Endodermal cell (in vitro differentiated cells): ENCODE measurements at regions not wholly inside any gene's neighbourhood (a gene's known extent, or its start where the extent isn't known, plus 50 kb on each side); places are given as distances from the start of the nearest gene placed in this dataset.

Experiments used
- DNase-seq: peaks from one replicate; pipeline ENCODE4 v3.0.0-alpha.2; 2017
- H3K27ac ChIP-seq: 2 replicates; pipeline ENCODE4 v1.5.1; 2013; ENCODE audit warnings: mild to moderate bottlenecking, low read depth, low read length, moderate library complexity
- H3K27me3 ChIP-seq: 2 replicates; pipeline ENCODE4 v1.6.1; 2013; ENCODE audit warnings: mild to moderate bottlenecking, low read length, moderate library complexity; ENCODE audit not compliant: insufficient read depth, control insufficient read depth, poor library complexity, severe bottlenecking
- H3K36me3 ChIP-seq: 2 replicates; pipeline ENCODE4 v1.7.0; 2013; ENCODE audit warnings: mild to moderate bottlenecking, low read length, moderate library complexity; ENCODE audit not compliant: control insufficient read depth, insufficient read depth
- H3K4me1 ChIP-seq: one replicate; pipeline ENCODE4 v1.7.0; 2013; ENCODE audit warnings: low read length; ENCODE audit not compliant: control insufficient read depth, insufficient read depth
- H3K4me3 ChIP-seq: 2 replicates; pipeline ENCODE4 v1.5.1; 2013; ENCODE audit warnings: mild to moderate bottlenecking, low read length, moderate library complexity
- H3K9ac ChIP-seq: 2 replicates; pipeline ENCODE4 v1.6.1; 2013; ENCODE audit warnings: mild to moderate bottlenecking, low read length, moderate library complexity; ENCODE audit not compliant: poor library complexity, severe bottlenecking; ENCODE audit errors: extremely low read depth
- H3K9me3 ChIP-seq: 2 replicates; pipeline ENCODE4 v1.6.1; 2013; ENCODE audit warnings: mild to moderate bottlenecking, low read length, moderate library complexity; ENCODE audit not compliant: control insufficient read depth
- H3K27ac Mint-ChIP-seq: 2 replicates; pipeline ENCODE4 v1.8.0; 2020; ENCODE audit warnings: mixed read lengths
- H3K27me3 Mint-ChIP-seq: 2 replicates; pipeline ENCODE4 v1.8.0; 2021; ENCODE audit warnings: mild to moderate bottlenecking, mixed read lengths; ENCODE audit not compliant: insufficient read depth
- H3K36me3 Mint-ChIP-seq: 2 replicates; pipeline ENCODE4 v1.8.0; 2020; ENCODE audit warnings: low read depth, mixed read lengths
- H3K4me1 Mint-ChIP-seq: 2 replicates; pipeline ENCODE4 v1.8.0; 2020; ENCODE audit warnings: mixed read lengths
- H3K4me3 Mint-ChIP-seq: 2 replicates; pipeline ENCODE4 v1.8.0; 2020; ENCODE audit warnings: mild to moderate bottlenecking, moderate library complexity, mixed read lengths
- H3K9me3 Mint-ChIP-seq: 2 replicates; pipeline ENCODE4 v1.8.0; 2020; ENCODE audit warnings: mild to moderate bottlenecking, mixed read lengths
- WGBS, 2 experiments: methylation state at CpG; one replicate each; pipeline versions ENCODE4 v1.1.5 to v1.1.7; 2013; ENCODE audit warnings: missing lambda C conversion rate in 2 of 2, mixed read lengths in 1 of 2; ENCODE audit not compliant: insufficient coverage in 1 of 2, insufficient read length in 1 of 2; 5-methylcytosine and 5-hydroxymethylcytosine counted together
- TF ChIP-seq, protein P1 (sequence below): fragments of 200-600 bp; sonication (generic); conservative IDR thresholded peaks from 2 replicates; pipeline ENCODE4 v1.5.0; 2021; ENCODE audit warnings: antibody characterized with exemption, mild to moderate bottlenecking

DNA sequence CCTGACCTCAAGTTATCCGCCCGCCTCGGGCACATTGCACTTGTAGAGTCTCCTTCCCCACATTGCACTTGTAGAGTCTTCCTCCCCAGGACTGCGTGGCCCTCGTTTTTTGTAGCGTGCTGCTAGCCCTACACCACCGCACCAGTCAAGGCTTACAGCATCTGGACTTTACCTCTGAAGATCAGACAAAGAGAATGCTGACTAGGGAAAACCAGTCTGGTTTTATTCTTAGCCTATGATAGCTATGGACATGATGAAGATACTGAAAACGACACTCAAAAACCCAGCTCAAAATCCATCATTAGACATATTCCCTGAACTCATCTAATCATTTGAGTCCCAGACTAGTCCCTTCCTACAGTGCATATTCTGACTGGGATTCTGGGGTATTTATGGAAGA, 71.9 kb upstream of the AKR1E2 start:
- Mint-ChIP-seq H3K9me3 (no peaks in the 10 kb centered on the region), H3K27ac (no peak overlapping the region), H3K4me3 (no peak overlapping the region), H3K27me3 (no peaks in the 10 kb centered on the region), H3K36me3 (no peaks in the 10 kb centered on the region), H3K4me1 (no peaks in the 10 kb centered on the region)
- Histone ChIP-seq H3K4me3 (no peak overlapping the region), H3K9me3 (no peaks in the 10 kb centered on the region), H3K27me3 (no peaks in the 10 kb centered on the region), H3K27ac (no peak overlapping the region), H3K4me1 (no peaks in the 10 kb centered on the region), H3K36me3 (no peaks in the 10 kb centered on the region), H3K9ac (no peak overlapping the region)
- no peak for DNase-seq
- TF ChIP-seq, protein P1, sequence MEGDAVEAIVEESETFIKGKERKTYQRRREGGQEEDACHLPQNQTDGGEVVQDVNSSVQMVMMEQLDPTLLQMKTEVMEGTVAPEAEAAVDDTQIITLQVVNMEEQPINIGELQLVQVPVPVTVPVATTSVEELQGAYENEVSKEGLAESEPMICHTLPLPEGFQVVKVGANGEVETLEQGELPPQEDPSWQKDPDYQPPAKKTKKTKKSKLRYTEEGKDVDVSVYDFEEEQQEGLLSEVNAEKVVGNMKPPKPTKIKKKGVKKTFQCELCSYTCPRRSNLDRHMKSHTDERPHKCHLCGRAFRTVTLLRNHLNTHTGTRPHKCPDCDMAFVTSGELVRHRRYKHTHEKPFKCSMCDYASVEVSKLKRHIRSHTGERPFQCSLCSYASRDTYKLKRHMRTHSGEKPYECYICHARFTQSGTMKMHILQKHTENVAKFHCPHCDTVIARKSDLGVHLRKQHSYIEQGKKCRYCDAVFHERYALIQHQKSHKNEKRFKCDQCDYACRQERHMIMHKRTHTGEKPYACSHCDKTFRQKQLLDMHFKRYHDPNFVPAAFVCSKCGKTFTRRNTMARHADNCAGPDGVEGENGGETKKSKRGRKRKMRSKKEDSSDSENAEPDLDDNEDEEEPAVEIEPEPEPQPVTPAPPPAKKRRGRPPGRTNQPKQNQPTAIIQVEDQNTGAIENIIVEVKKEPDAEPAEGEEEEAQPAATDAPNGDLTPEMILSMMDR, result no peak
- WGBS, 2 experiments, result 91 to 98% methylated on average over 7 to 8 of the region's 8 CpGs

GRCh38 chr10:4751211-4751610, 74.8 kb upstream of the AKR1E2 start:
- H3K27me3 ChIP-seq, result no peaks in the 10 kb centered on the region
- no peaks in the 10 kb centered on the region for H3K36me3 Mint-ChIP-seq
- 80 to 89% methylated on average over 1 to 2 of the region's 2 CpGs for WGBS, 2 experiments
- H3K4me3 Mint-ChIP-seq, result no peak overlapping the region
- H3K9me3 ChIP-seq, result no peaks in the 10 kb centered on the region
- no peaks in the 10 kb centered on the region for H3K36me3 ChIP-seq
- H3K27ac ChIP-seq, result no peak overlapping the region
- no peaks in the 10 kb centered on the region for H3K9me3 Mint-ChIP-seq
- H3K4me1 Mint-ChIP-seq, result no peaks in the 10 kb centered on the region
- no peak overlapping the region for H3K4me3 ChIP-seq
- no peak overlapping the region for H3K9ac ChIP-seq
- no peak overlapping the region for H3K27ac Mint-ChIP-seq
- no peaks in the 10 kb centered on the region for H3K27me3 Mint-ChIP-seq
- TF ChIP-seq, protein P1, result no peak
- H3K4me1 ChIP-seq, result no peaks in the 10 kb centered on the region
- DNase-seq, result no peak

DNA sequence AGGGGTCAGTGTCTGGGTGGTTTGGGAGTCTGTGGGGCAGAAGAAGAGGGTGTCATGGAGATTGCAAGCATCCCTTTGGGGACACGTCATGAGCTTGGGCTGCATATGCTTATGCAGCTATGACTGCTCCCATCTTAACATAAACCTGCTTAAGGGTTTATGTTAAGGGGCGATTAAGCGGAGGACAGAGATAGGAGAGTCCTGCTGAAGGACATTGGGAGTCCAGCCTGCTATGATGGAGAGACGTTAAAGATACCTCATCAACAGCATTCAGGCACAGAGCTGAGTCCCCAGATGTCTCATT, 76.8 kb upstream of the AKR1E2 start:
- Histone ChIP-seq H3K9ac (no peak overlapping the region), H3K36me3 (no peaks in the 10 kb centered on the region), H3K4me1 (no peaks in the 10 kb centered on the region), H3K9me3 (no peaks in the 10 kb centered on the region), H3K27ac (no peak overlapping the region), H3K4me3 (no peak overlapping the region), H3K27me3 (no peaks in the 10 kb centered on the region)
- no peaks in the 10 kb centered on the region for H3K9me3 Mint-ChIP-seq
- no peak overlapping the region for H3K4me3 Mint-ChIP-seq
- TF ChIP-seq, protein P1, result no peak
- H3K4me1 Mint-ChIP-seq, result no peaks in the 10 kb centered on the region
- WGBS, 2 experiments, result 84 to 88% methylated on average over 3 to 4 of the region's 4 CpGs
- DNase-seq, result no peak
- H3K27me3 Mint-ChIP-seq, result peaks cover under 1% of the 10 kb centered on the region
- no peaks in the 10 kb centered on the region for H3K36me3 Mint-ChIP-seq
- H3K27ac Mint-ChIP-seq, result no peak overlapping the region
